Loucy (cell line): ENCODE measurements at regions not wholly inside any gene's neighbourhood (a gene's known extent, or its start where the extent isn't known, plus 50 kb on each side); places are given as distances from the start of the nearest gene placed in this dataset.

ENCODE experiments used
- CTCF ChIP-seq: fragments of 200-600 bp; sonication (generic); conservative IDR thresholded peaks from 2 replicates; pipeline ENCODE4 v1.5.1; 2014; ENCODE audit warnings: mild to moderate bottlenecking, antibody characterized with exemption, low read length
- EZH2phosphoT487 ChIP-seq: fragments of 200-600 bp; IDR thresholded peaks from 2 replicates; pipeline ENCODE4 v1.6.1; 2018; ENCODE audit warnings: antibody characterized with exemption, mild to moderate bottlenecking, moderate library complexity, borderline replicate concordance

GRCh38 chr2:129765326-129765677 is 214.2 kb upstream of the RAB6C start:
- TF ChIP-seq CTCF (no peak), EZH2phosphoT487 (no peak)
